Testis (tissue), 2 donors: ENCODE measurements at regions not wholly inside any gene's neighbourhood (a gene's known extent, or its start where the extent isn't known, plus 50 kb on each side); places are given as distances from the start of the nearest gene placed in this dataset.
"Not testable (repeated sequence)": the region's sequence is repeated elsewhere in the genome, so short reads cannot be mapped to it uniquely, and the experiment has no call there.

Experiments used
- DNase-seq: peaks from one replicate; pipeline ENCODE4 v3.0.0-alpha.2; 2019
- H3K27ac ChIP-seq, 2 donors: fragments of 200-600 bp; sonication (generic); one replicate each; pipeline ENCODE4 v1.5.1; 2019
- H3K27me3 ChIP-seq: fragments of 200-600 bp; sonication (generic); one replicate; pipeline ENCODE4 v1.5.1; 2019
- H3K36me3 ChIP-seq: fragments of 200-600 bp; sonication (generic); one replicate; pipeline ENCODE4 v1.5.1; 2017; ENCODE audit warnings: low read depth; ENCODE audit errors: missing control alignments
- H3K4me1 ChIP-seq: fragments of 200-600 bp; sonication (generic); one replicate; pipeline ENCODE4 v1.5.1; 2019
- H3K4me3 ChIP-seq, 2 donors: fragments of 200-600 bp; sonication (generic); one replicate each; pipeline ENCODE4 v1.5.1; 2017 to 2019
- H3K9me3 ChIP-seq: fragments of 200-600 bp; sonication (generic); one replicate; pipeline ENCODE4 v1.5.1; 2017
- POLR2A ChIP-seq: fragments of 450-650 bp; IDR thresholded peaks from one replicate; pipeline ENCODE4 v1.6.1; 2017; ENCODE audit warnings: antibody characterized with exemption, mild to moderate bottlenecking, moderate library complexity
- WGBS, 2 donors: methylation state at CpG; one replicate each; pipeline ENCODE4 v1.1.5; 2018; 5-methylcytosine and 5-hydroxymethylcytosine counted together
- intact Hi-C: fragments of 100-400 bp; cut with DNase I; formaldehyde crosslinking; loops from one replicate; pipeline ENCODE4 v1.15.1; 2023; ENCODE audit warnings: low total_unique reads
- TF ChIP-seq, protein P1 (sequence below), 3 experiments: fragments of 450-650 bp in 2 of 3; fragments of 200-600 bp in 1 of 3; sonication (generic) in 1 of 3; IDR thresholded peaks; one replicate each; pipeline ENCODE4 v1.5.1; 2016 to 2019; ENCODE audit warnings: antibody characterized with exemption in 3 of 3, mild to moderate bottlenecking in 2 of 3, moderate library complexity in 1 of 3

DNA sequence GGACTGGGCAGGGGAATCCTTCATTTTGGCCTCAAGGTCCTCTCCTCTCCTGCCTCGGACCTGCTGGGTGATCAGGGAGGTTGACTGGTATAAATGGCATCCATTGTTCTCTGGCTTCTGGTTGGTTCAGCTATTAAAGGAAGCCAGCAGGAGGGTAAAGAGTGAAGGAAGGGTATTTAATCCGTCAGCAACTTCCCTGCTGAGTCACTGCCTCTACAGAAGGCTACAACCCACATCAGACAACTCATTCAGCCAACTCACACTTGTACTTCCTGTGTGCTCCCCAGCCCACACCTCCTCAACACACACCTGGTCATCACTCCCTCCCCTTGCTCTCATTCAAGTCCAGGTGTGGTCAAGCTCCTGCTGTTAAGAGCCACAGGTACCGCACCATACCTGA, 68.3 kb upstream of the MRPS9 start:
- no peaks in the 10 kb centered on the region for H3K36me3 ChIP-seq
- no peak overlapping the region for H3K4me3 ChIP-seq
- H3K27ac ChIP-seq, result no peak overlapping the region
- intact Hi-C loops, result no loop called here
- H3K4me1 ChIP-seq, result no peaks in the 10 kb centered on the region
- H3K27me3 ChIP-seq, result no peaks in the 10 kb centered on the region
- DNase-seq, result no peak
- H3K9me3 ChIP-seq, result no peaks in the 10 kb centered on the region
- TF ChIP-seq, protein P1, sequence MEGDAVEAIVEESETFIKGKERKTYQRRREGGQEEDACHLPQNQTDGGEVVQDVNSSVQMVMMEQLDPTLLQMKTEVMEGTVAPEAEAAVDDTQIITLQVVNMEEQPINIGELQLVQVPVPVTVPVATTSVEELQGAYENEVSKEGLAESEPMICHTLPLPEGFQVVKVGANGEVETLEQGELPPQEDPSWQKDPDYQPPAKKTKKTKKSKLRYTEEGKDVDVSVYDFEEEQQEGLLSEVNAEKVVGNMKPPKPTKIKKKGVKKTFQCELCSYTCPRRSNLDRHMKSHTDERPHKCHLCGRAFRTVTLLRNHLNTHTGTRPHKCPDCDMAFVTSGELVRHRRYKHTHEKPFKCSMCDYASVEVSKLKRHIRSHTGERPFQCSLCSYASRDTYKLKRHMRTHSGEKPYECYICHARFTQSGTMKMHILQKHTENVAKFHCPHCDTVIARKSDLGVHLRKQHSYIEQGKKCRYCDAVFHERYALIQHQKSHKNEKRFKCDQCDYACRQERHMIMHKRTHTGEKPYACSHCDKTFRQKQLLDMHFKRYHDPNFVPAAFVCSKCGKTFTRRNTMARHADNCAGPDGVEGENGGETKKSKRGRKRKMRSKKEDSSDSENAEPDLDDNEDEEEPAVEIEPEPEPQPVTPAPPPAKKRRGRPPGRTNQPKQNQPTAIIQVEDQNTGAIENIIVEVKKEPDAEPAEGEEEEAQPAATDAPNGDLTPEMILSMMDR (IDR thresholded peaks at IDR 0.05), result no peak
- TF ChIP-seq POLR2A, result no peak
- WGBS, 2 donors, result 67 to 93% methylated on average over 2 to 3 of the region's 3 CpGs

DNA sequence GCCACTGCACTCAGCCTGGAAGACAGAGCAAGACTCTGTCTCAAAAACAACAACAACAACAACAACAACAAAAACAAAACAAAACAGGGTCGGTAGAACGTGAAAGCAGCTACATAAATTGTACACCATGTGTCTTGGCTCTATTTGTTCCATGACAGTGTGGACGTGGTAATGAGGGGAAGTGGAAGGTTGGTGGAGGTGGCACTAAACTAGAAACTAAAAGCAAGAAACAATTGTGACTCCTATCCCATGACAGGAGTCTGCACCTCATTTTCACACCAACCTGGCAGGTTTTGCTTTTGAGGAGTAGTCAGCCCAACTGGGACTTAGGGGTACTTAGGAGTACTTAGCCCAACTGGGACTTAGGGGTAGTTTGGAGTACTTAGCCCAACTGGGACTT, 62.5 kb upstream of the MRPS9 start:
- Histone ChIP-seq H3K4me3 (peak overlapping the region in 1 of 2 donors; percentile 10), H3K9me3 (no peaks in the 10 kb centered on the region), H3K27ac (no peak overlapping the region), H3K36me3 (no peaks in the 10 kb centered on the region), H3K27me3 (no peaks in the 10 kb centered on the region), H3K4me1 (no peaks in the 10 kb centered on the region)
- DNase-seq, result no peak
- 48 to 56% methylated on average over 3 of the region's 3 CpGs for WGBS, 2 donors
- intact Hi-C loops, result no loop called here
- TF ChIP-seq, protein P1 (IDR thresholded peaks at IDR 0.05), result no peak
- no peak for TF ChIP-seq POLR2A

- TF ChIP-seq POLR2A, result no peak
- TF ChIP-seq, protein P1 (IDR thresholded peaks at IDR 0.05), result no peak
- WGBS, 2 donors, result 51 to 52% methylated on average over 3 of the region's 3 CpGs
- Histone ChIP-seq H3K36me3 (no peaks in the 10 kb centered on the region), H3K4me1 (no peaks in the 10 kb centered on the region), H3K27me3 (no peaks in the 10 kb centered on the region), H3K27ac (no peak overlapping the region), H3K9me3 (no peaks in the 10 kb centered on the region), H3K4me3 (no peak overlapping the region)
- intact Hi-C loops, result no loop called here
- no peak for DNase-seq
Measured at GRCh38 chr2:104975851-104976250, 62.0 kb upstream of the MRPS9 start.

DNA sequence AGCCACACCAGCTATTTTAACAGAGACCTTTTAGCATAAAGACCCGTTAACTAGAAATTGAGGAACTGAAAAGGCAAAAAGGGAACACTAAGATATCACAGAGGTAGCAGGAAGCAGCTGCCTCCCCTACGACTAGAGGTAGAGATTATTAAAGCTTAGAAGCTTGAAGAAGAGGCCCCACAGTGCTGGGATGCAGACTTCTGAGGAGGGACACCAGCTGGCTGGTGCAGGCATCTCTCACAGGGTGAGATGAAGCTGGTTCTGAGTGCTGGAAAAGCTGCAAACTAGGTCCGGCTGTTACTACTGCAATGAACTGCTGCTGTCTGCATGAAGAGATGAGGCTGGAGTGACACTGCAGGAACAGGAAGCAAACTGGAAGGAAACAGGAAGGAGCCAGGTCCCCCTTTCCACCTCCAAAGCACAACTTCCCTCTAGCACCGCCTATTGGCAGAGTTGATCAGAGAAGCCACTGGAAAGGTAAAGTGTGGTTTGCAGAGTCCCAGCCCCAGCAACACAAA, 61.2 kb upstream of the MRPS9 start:
- WGBS, 2 donors, result 63 to 67% methylated on average over 4 of the region's 4 CpGs

DNA sequence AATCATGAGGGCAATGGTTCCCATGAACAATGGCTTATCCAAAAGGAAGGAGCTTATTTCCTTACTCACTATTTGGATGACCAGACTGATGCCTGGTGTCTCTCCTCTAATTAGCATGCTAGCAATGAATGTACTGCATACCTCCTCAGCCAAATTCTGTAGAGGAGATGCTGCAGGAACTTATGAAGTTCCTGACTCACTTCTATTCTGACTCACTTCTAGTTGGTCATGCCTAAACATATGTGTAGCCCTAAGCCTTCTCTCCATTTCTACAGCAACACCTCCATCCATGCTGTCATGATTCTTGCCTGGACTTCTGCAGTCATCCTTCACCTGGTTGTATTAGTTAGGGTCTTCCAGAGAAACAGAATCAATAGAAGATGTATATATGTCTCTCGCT, 59.9 kb upstream of the MRPS9 start:
- intact Hi-C loops, result no loop called here
- TF ChIP-seq, protein P1 (IDR thresholded peaks at IDR 0.05), result no peak
- TF ChIP-seq POLR2A, result no peak
- no peak overlapping the region for H3K27ac ChIP-seq
- WGBS, 2 donors, result 95 to 96% methylated on average over 1 of the region's 1 CpG
- H3K4me1 ChIP-seq, result no peaks in the 10 kb centered on the region
- no peak overlapping the region for H3K4me3 ChIP-seq
- H3K36me3 ChIP-seq, result no peaks in the 10 kb centered on the region
- no peaks in the 10 kb centered on the region for H3K9me3 ChIP-seq
- DNase-seq, result no peak
- no peaks in the 10 kb centered on the region for H3K27me3 ChIP-seq

More for the DNA sequence above, 61.2 kb upstream of the MRPS9 start:
- Histone ChIP-seq H3K27me3 (no peaks in the 10 kb centered on the region), H3K36me3 (no peaks in the 10 kb centered on the region), H3K9me3 (no peaks in the 10 kb centered on the region), H3K27ac (no peak overlapping the region), H3K4me3 (no peak overlapping the region), H3K4me1 (no peaks in the 10 kb centered on the region)
- TF ChIP-seq, protein P1 (IDR thresholded peaks at IDR 0.05), result no peak
- TF ChIP-seq POLR2A, result no peak
- intact Hi-C loops, result no loop called here
- no peak for DNase-seq

DNA sequence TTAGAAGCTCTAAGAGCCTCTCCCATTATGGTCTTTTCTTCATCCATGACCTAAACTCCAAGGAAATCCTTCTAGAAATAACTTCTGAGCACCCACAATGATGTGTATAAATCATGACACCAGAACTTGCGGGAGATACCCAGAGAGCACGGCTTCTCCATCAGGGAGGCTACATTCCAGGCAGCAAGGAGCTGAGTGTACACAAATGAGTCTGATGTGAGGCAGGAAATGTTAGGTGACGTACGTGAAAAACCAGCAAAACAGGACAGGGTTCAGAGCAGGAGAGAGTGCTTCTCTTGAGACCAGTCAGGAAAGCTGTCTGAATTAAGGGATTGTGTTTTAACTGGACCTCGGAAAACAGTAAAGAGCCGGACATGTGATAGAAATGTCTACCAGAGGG, 58.1 kb upstream of the MRPS9 start:
- H3K36me3 ChIP-seq, H3K4me1 ChIP-seq, H3K27ac ChIP-seq, DNase-seq, intact Hi-C loops, H3K9me3 ChIP-seq, H3K27me3 ChIP-seq, H3K4me3 ChIP-seq: not testable (repeated sequence)
- 67 to 76% methylated on average over 6 of the region's 6 CpGs for WGBS, 2 donors
